Osteoblast (primary cell): ENCODE measurements at regions not wholly inside any gene's neighbourhood (a gene's known extent, or its start where the extent isn't known, plus 50 kb on each side); places are given as distances from the start of the nearest gene placed in this dataset.

Source experiments
- DNase-seq: peaks from one replicate; pipeline ENCODE4 v3.0.0; 2011; ENCODE audit warnings: low spot score, mixed read lengths; ENCODE audit not compliant: insufficient read length; ENCODE audit errors: missing footprints
- H2AFZ ChIP-seq: 2 replicates; pipeline ENCODE4 v1.6.0; 2011; ENCODE audit warnings: mild to moderate bottlenecking, low read length
- H3K27ac ChIP-seq: 2 replicates; pipeline ENCODE4 v1.5.1; 2011; ENCODE audit warnings: mild to moderate bottlenecking, low read depth, low read length, moderate library complexity
- H3K27me3 ChIP-seq: 2 replicates; pipeline ENCODE4 v1.6.0; 2012; ENCODE audit warnings: mild to moderate bottlenecking, control low read depth, inconsistent platforms, low read length, moderate library complexity; ENCODE audit not compliant: insufficient read depth
- H3K36me3 ChIP-seq: 2 replicates; pipeline ENCODE4 v1.5.1; 2011; ENCODE audit warnings: mild to moderate bottlenecking, low read length, control low read depth, moderate library complexity; ENCODE audit not compliant: insufficient read depth
- H3K4me1 ChIP-seq: 2 replicates; pipeline ENCODE4 v1.5.1; 2011; ENCODE audit warnings: mild to moderate bottlenecking, low read length, control low read depth, moderate library complexity; ENCODE audit not compliant: insufficient read depth
- H3K4me2 ChIP-seq: 2 replicates; pipeline ENCODE4 v1.6.0; 2011; ENCODE audit warnings: mild to moderate bottlenecking, low read length; ENCODE audit not compliant: insufficient read depth
- H3K4me3 ChIP-seq: fragments of 200-600 bp; sonication (generic); 3 replicates; pipeline ENCODE4 v1.5.1; 2012; ENCODE audit warnings: mild to moderate bottlenecking, low read length, inconsistent platforms; ENCODE audit not compliant: insufficient read depth
- H3K79me2 ChIP-seq: 2 replicates; pipeline ENCODE4 v1.6.0; 2012; ENCODE audit warnings: mild to moderate bottlenecking, low read length, control low read depth, inconsistent platforms; ENCODE audit not compliant: insufficient read depth
- H3K9me3 ChIP-seq: 2 replicates; pipeline ENCODE4 v1.5.1; 2011; ENCODE audit warnings: low read depth, low read length, control low read depth
- H4K20me1 ChIP-seq: 2 replicates; pipeline ENCODE4 v1.6.0; 2012; ENCODE audit warnings: mild to moderate bottlenecking, low read length, control low read depth; ENCODE audit not compliant: insufficient read depth
- TF ChIP-seq, protein P1 (sequence below): IDR thresholded peaks from 2 replicates; pipeline ENCODE4 v1.5.1; 2011; ENCODE audit warnings: mild to moderate bottlenecking, low read depth, low read length, moderate library complexity; ENCODE audit errors: extremely low read depth

DNA sequence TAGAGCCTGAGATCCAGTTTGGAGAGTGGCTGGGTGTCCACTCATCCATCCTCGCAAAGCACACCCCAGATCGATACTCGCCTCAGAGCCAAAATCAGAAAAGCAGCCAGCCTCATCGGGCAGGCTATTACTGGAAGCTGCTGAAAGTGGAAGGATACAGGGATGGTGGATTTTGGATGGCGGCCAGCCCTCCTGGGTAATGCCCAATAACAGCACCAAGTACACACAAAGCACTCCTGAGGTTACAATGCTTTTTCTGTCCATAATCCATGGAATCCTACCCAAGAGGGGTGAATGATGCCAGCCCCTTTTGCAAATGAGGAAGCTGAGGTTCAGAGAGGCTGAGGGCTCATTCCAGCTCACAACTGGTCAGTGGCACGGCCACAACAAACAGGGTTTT lies 93.1 kb upstream of the SLC6A11 start:
- H3K9me3 ChIP-seq, result no peaks in the 10 kb centered on the region
- no peaks in the 10 kb centered on the region for H3K4me1 ChIP-seq
- H3K27me3 ChIP-seq, result peaks cover 19% of the 10 kb centered on the region
- H2AFZ ChIP-seq, result no peak overlapping the region
- H3K36me3 ChIP-seq, result no peaks in the 10 kb centered on the region
- H3K4me3 ChIP-seq, result no peak overlapping the region
- H3K27ac ChIP-seq, result no peak overlapping the region
- no peak overlapping the region for H3K4me2 ChIP-seq
- no peaks in the 10 kb centered on the region for H4K20me1 ChIP-seq
- DNase-seq, result no peak
- no peaks in the 10 kb centered on the region for H3K79me2 ChIP-seq
- TF ChIP-seq, protein P1, sequence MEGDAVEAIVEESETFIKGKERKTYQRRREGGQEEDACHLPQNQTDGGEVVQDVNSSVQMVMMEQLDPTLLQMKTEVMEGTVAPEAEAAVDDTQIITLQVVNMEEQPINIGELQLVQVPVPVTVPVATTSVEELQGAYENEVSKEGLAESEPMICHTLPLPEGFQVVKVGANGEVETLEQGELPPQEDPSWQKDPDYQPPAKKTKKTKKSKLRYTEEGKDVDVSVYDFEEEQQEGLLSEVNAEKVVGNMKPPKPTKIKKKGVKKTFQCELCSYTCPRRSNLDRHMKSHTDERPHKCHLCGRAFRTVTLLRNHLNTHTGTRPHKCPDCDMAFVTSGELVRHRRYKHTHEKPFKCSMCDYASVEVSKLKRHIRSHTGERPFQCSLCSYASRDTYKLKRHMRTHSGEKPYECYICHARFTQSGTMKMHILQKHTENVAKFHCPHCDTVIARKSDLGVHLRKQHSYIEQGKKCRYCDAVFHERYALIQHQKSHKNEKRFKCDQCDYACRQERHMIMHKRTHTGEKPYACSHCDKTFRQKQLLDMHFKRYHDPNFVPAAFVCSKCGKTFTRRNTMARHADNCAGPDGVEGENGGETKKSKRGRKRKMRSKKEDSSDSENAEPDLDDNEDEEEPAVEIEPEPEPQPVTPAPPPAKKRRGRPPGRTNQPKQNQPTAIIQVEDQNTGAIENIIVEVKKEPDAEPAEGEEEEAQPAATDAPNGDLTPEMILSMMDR, result no peak

DNA sequence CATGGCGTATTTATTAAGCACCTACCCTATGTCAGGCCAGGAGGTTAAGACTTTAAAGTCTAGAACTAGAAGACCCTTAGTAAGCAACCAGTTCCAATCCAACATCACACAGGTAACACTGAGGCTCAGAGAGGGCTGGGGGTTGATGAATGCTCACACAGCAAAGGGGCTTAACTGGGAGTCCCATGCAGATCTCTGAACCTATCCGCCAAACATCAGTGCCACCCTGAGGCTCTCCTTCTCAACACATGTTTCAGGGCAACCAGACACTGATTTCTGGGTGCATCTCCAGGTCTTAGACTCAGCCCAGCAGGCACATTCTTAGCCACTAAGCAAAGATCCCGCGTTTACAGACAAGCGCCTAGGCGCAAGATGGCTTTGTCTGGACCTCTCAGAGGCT lies 92.0 kb upstream of the SLC6A11 start:
- TF ChIP-seq, protein P1, result no peak
- no peak overlapping the region for H3K27ac ChIP-seq
- H3K27me3 ChIP-seq, result peaks cover 19% of the 10 kb centered on the region
- no peaks in the 10 kb centered on the region for H3K36me3 ChIP-seq
- no peak overlapping the region for H2AFZ ChIP-seq
- H3K4me1 ChIP-seq, result no peaks in the 10 kb centered on the region
- DNase-seq, result no peak
- H3K4me2 ChIP-seq, result no peak overlapping the region
- no peaks in the 10 kb centered on the region for H3K79me2 ChIP-seq
- H3K9me3 ChIP-seq, result no peaks in the 10 kb centered on the region
- H4K20me1 ChIP-seq, result no peaks in the 10 kb centered on the region
- no peak overlapping the region for H3K4me3 ChIP-seq

DNA sequence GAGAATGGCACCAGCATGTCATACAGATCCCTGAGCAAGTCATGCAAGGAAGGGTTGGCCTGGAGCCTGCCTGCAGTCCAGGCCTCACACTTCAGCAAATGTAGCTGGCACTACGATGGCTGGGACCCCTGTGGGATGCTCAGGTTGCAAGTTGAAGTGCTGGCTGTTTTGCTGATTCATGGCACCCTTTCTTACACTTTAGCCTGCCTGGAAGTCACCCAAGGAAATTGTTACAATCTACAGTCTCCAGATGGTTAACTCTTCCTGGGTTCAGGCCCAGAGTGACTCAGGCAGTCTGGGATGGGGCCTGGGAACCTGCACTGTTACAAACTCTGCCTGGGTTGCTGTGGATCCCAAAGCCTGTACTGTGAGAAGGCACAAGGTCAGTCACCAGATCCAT lies 91.0 kb upstream of the SLC6A11 start:
- Histone ChIP-seq H4K20me1 (no peaks in the 10 kb centered on the region), H3K4me2 (no peak overlapping the region), H3K79me2 (no peaks in the 10 kb centered on the region), H3K36me3 (no peaks in the 10 kb centered on the region), H3K4me3 (no peak overlapping the region), H2AFZ (no peak overlapping the region), H3K4me1 (no peaks in the 10 kb centered on the region), H3K9me3 (no peaks in the 10 kb centered on the region), H3K27ac (no peak overlapping the region), H3K27me3 (peaks cover 19% of the 10 kb centered on the region)
- DNase-seq, result no peak
- TF ChIP-seq, protein P1, result no peak

- Histone ChIP-seq H3K4me2 (no peak overlapping the region), H3K27me3 (peaks cover 16% of the 10 kb centered on the region), H3K79me2 (no peaks in the 10 kb centered on the region), H3K27ac (no peak overlapping the region), H3K4me1 (no peaks in the 10 kb centered on the region), H4K20me1 (no peaks in the 10 kb centered on the region), H2AFZ (no peak overlapping the region), H3K4me3 (no peak overlapping the region), H3K9me3 (no peaks in the 10 kb centered on the region), H3K36me3 (no peaks in the 10 kb centered on the region)
- no peak for DNase-seq
- TF ChIP-seq, protein P1, result no peak
Measured at GRCh38 chr3:10725846-10726245, 90.2 kb upstream of the SLC6A11 start.
